GM23338 (cell line): ENCODE measurements at regions not wholly inside any gene's neighbourhood (a gene's known extent, or its start where the extent isn't known, plus 50 kb on each side); places are given as distances from the start of the nearest gene placed in this dataset.

Experiments used
- ATAC-seq: fragments of 200-7000 bp; cut with Tn5 transposase; 3 replicates; pipeline ENCODE4 v1.9.1; 2020
- DNase-seq: peaks from one replicate; pipeline ENCODE4 v3.0.0-alpha.2; 2015; ENCODE audit warnings: low spot score
- H2AFZ ChIP-seq: fragments of 200-600 bp; sonication (generic); 2 replicates; pipeline ENCODE4 v1.8.0; 2016; ENCODE audit warnings: antibody characterized with exemption, mild to moderate bottlenecking, moderate library complexity
- H3F3A ChIP-seq: fragments of 200-600 bp; sonication (generic); replicated peaks from 2 replicates; pipeline ENCODE4 v1.8.0; 2017; ENCODE audit warnings: antibody characterized with exemption, mixed run types, low read depth
- H3K27ac ChIP-seq: fragments of 200-600 bp; sonication (generic); 2 replicates; pipeline ENCODE4 v1.6.1; 2016; ENCODE audit warnings: low read depth
- H3K27me3 ChIP-seq: fragments of 200-600 bp; sonication (generic); 2 replicates; pipeline ENCODE4 v1.8.0; 2016; ENCODE audit warnings: mild to moderate bottlenecking, mixed run types, moderate library complexity; ENCODE audit not compliant: insufficient read depth
- H3K36me3 ChIP-seq: fragments of 200-600 bp; sonication (generic); 2 replicates; pipeline ENCODE4 v1.8.0; 2016; ENCODE audit warnings: mild to moderate bottlenecking; ENCODE audit not compliant: insufficient read depth
- H3K4me1 ChIP-seq: fragments of 200-600 bp; sonication (generic); 2 replicates; pipeline ENCODE4 v1.8.0; 2016; ENCODE audit warnings: mild to moderate bottlenecking, moderate library complexity; ENCODE audit not compliant: insufficient read depth
- H3K4me2 ChIP-seq: fragments of 200-600 bp; sonication (generic); 2 replicates; pipeline ENCODE4 v1.7.1; 2017; ENCODE audit warnings: mixed run types
- H3K4me3 ChIP-seq: fragments of 200-600 bp; sonication (generic); 2 replicates; pipeline ENCODE4 v1.6.1; 2016; ENCODE audit warnings: mixed run types
- H3K79me2 ChIP-seq: fragments of 200-600 bp; sonication (generic); replicated peaks from 2 replicates; pipeline ENCODE4 v1.8.0; 2017; ENCODE audit warnings: mild to moderate bottlenecking; ENCODE audit not compliant: insufficient read depth
- H3K9me2 ChIP-seq: fragments of 200-600 bp; sonication (generic); 2 replicates; pipeline ENCODE4 v1.8.0; 2017; ENCODE audit not compliant: insufficient read depth
- H4K20me1 ChIP-seq: fragments of 200-600 bp; sonication (generic); replicated peaks from 2 replicates; pipeline ENCODE4 v1.8.0; 2017; ENCODE audit warnings: mild to moderate bottlenecking; ENCODE audit not compliant: insufficient read depth
- H3K27ac Mint-ChIP-seq: 2 replicates; pipeline ENCODE4 v1.8.0; 2020; ENCODE audit warnings: inconsistent platforms, mild to moderate bottlenecking, moderate library complexity, mixed read lengths
- H3K27me3 Mint-ChIP-seq: 3 replicates; pipeline ENCODE4 v1.8.0; 2022; ENCODE audit warnings: low read depth, mild to moderate bottlenecking, moderate library complexity, mixed read lengths, inconsistent platforms; ENCODE audit not compliant: insufficient read depth, poor library complexity
- H3K36me3 Mint-ChIP-seq: 3 replicates; pipeline ENCODE4 v1.8.0; 2021; ENCODE audit warnings: low read depth, mild to moderate bottlenecking, inconsistent platforms, moderate library complexity, mixed read lengths
- H3K4me1 Mint-ChIP-seq: 3 replicates; pipeline ENCODE4 v1.8.0; 2020; ENCODE audit warnings: mild to moderate bottlenecking, inconsistent platforms, mixed read lengths
- H3K4me3 Mint-ChIP-seq: 3 replicates; pipeline ENCODE4 v1.8.0; 2021; ENCODE audit warnings: moderate library complexity, mild to moderate bottlenecking, inconsistent platforms, mixed read lengths
- H3K9me3 Mint-ChIP-seq: 3 replicates; pipeline ENCODE4 v1.8.0; 2020; ENCODE audit warnings: moderate library complexity, mild to moderate bottlenecking, inconsistent platforms, mixed read lengths
- ETS1 ChIP-seq: IDR thresholded peaks from 2 replicates; pipeline ENCODE4 v1.6.1; 2016; ENCODE audit warnings: antibody characterized with exemption
- EZH2 ChIP-seq: fragments of 200-600 bp; sonication (generic); IDR thresholded peaks from one replicate; pipeline ENCODE4 v1.8.0; 2017; ENCODE audit warnings: antibody characterized with exemption, mild to moderate bottlenecking, low read depth; ENCODE audit not compliant: unreplicated experiment
- EZH2phosphoT487 ChIP-seq: fragments of 200-600 bp; sonication (generic); IDR thresholded peaks from one replicate; pipeline ENCODE4 v1.8.1; 2018; ENCODE audit warnings: antibody characterized with exemption; ENCODE audit not compliant: unreplicated experiment
- JUNB ChIP-seq: IDR thresholded peaks from one replicate; pipeline ENCODE4 v1.6.1; 2016; ENCODE audit warnings: antibody characterized with exemption; ENCODE audit not compliant: unreplicated experiment
- POLR2AphosphoS5 ChIP-seq: IDR thresholded peaks from 2 replicates; pipeline ENCODE4 v1.6.1; 2016; ENCODE audit warnings: antibody characterized with exemption, low read depth
- REST ChIP-seq: IDR thresholded peaks from one replicate; pipeline ENCODE4 v1.6.1; 2018; ENCODE audit warnings: antibody characterized with exemption; ENCODE audit not compliant: unreplicated experiment
- STAT1 ChIP-seq: IDR thresholded peaks from one replicate; pipeline ENCODE4 v1.6.1; 2016; ENCODE audit warnings: antibody characterized with exemption; ENCODE audit not compliant: unreplicated experiment
- ZNF331 ChIP-seq: fragments of 250-450 bp; sonication (Bioruptor Pico); IDR thresholded peaks from 2 replicates; pipeline ENCODE4 v1.5.0; 2020; ENCODE audit warnings: low read depth, mild to moderate bottlenecking, moderate library complexity

- no peak for TF ChIP-seq EZH2phosphoT487
- TF ChIP-seq ETS1, result no peak
- TF ChIP-seq REST, result no peak
- TF ChIP-seq ZNF331, result no peak
- no peak for TF ChIP-seq JUNB
- no peak for TF ChIP-seq POLR2AphosphoS5
- TF ChIP-seq STAT1, result no peak
Measured at GRCh38 chr6:104017410-104018381, 842.0 kb downstream of the HACE1 start (continued).

GRCh38 chr6:104014163-104014959, 845.4 kb downstream of the HACE1 start:
- H3K36me3 ChIP-seq, result no peaks in the 10 kb centered on the region
- no peaks in the 10 kb centered on the region for H3F3A ChIP-seq
- peaks cover 2% of the 10 kb centered on the region for H3K27me3 Mint-ChIP-seq
- no peaks in the 10 kb centered on the region for H3K9me3 Mint-ChIP-seq
- no peak overlapping the region for H3K4me2 ChIP-seq
- peak overlapping the region; percentile 50 for H3K27ac ChIP-seq
- H3K4me3 Mint-ChIP-seq, result no peak overlapping the region
- H3K27ac Mint-ChIP-seq, result peak overlapping the region; percentile 59
- no peak overlapping the region for H2AFZ ChIP-seq
- H3K4me1 Mint-ChIP-seq, result peaks cover 23% of the 10 kb centered on the region
- ATAC-seq, result no peak
- no peaks in the 10 kb centered on the region for H3K9me2 ChIP-seq
- peaks cover 31% of the 10 kb centered on the region for H3K4me1 ChIP-seq
- H3K4me3 ChIP-seq, result no peak overlapping the region
- H3K27me3 ChIP-seq, result no peaks in the 10 kb centered on the region
- DNase-seq, result no peak
- H3K36me3 Mint-ChIP-seq, result 0 out of 3 replicates have a peak, but pooled peaks cover 4% of the 10 kb centered on the region
- no peaks in the 10 kb centered on the region for H3K79me2 ChIP-seq
- no peaks in the 10 kb centered on the region for H4K20me1 ChIP-seq
- TF ChIP-seq REST, result no peak
- TF ChIP-seq ZNF331, result no peak
- no peak for TF ChIP-seq EZH2
